Osteoblast (primary cell): ENCODE measurements at regions not wholly inside any gene's neighbourhood (a gene's known extent, or its start where the extent isn't known, plus 50 kb on each side); places are given as distances from the start of the nearest gene placed in this dataset.
A peak's percentile ranks its signal among the peaks of the same experiment; 100 is the strongest.

Experiments used
- DNase-seq: peaks from one replicate; pipeline ENCODE4 v3.0.0; 2011; ENCODE audit warnings: low spot score, mixed read lengths; ENCODE audit not compliant: insufficient read length; ENCODE audit errors: missing footprints
- H2AFZ ChIP-seq: 2 replicates; pipeline ENCODE4 v1.6.0; 2011; ENCODE audit warnings: mild to moderate bottlenecking, low read length
- H3K27ac ChIP-seq: 2 replicates; pipeline ENCODE4 v1.5.1; 2011; ENCODE audit warnings: mild to moderate bottlenecking, low read depth, low read length, moderate library complexity
- H3K27me3 ChIP-seq: 2 replicates; pipeline ENCODE4 v1.6.0; 2012; ENCODE audit warnings: mild to moderate bottlenecking, control low read depth, inconsistent platforms, low read length, moderate library complexity; ENCODE audit not compliant: insufficient read depth
- H3K36me3 ChIP-seq: 2 replicates; pipeline ENCODE4 v1.5.1; 2011; ENCODE audit warnings: mild to moderate bottlenecking, low read length, control low read depth, moderate library complexity; ENCODE audit not compliant: insufficient read depth
- H3K4me1 ChIP-seq: 2 replicates; pipeline ENCODE4 v1.5.1; 2011; ENCODE audit warnings: mild to moderate bottlenecking, low read length, control low read depth, moderate library complexity; ENCODE audit not compliant: insufficient read depth
- H3K4me2 ChIP-seq: 2 replicates; pipeline ENCODE4 v1.6.0; 2011; ENCODE audit warnings: mild to moderate bottlenecking, low read length; ENCODE audit not compliant: insufficient read depth
- H3K4me3 ChIP-seq: fragments of 200-600 bp; sonication (generic); 3 replicates; pipeline ENCODE4 v1.5.1; 2012; ENCODE audit warnings: mild to moderate bottlenecking, low read length, inconsistent platforms; ENCODE audit not compliant: insufficient read depth
- H3K79me2 ChIP-seq: 2 replicates; pipeline ENCODE4 v1.6.0; 2012; ENCODE audit warnings: mild to moderate bottlenecking, low read length, control low read depth, inconsistent platforms; ENCODE audit not compliant: insufficient read depth
- H3K9me3 ChIP-seq: 2 replicates; pipeline ENCODE4 v1.5.1; 2011; ENCODE audit warnings: low read depth, low read length, control low read depth
- H4K20me1 ChIP-seq: 2 replicates; pipeline ENCODE4 v1.6.0; 2012; ENCODE audit warnings: mild to moderate bottlenecking, low read length, control low read depth; ENCODE audit not compliant: insufficient read depth
- TF ChIP-seq, protein P1 (sequence below): IDR thresholded peaks from 2 replicates; pipeline ENCODE4 v1.5.1; 2011; ENCODE audit warnings: mild to moderate bottlenecking, low read depth, low read length, moderate library complexity; ENCODE audit errors: extremely low read depth

DNA sequence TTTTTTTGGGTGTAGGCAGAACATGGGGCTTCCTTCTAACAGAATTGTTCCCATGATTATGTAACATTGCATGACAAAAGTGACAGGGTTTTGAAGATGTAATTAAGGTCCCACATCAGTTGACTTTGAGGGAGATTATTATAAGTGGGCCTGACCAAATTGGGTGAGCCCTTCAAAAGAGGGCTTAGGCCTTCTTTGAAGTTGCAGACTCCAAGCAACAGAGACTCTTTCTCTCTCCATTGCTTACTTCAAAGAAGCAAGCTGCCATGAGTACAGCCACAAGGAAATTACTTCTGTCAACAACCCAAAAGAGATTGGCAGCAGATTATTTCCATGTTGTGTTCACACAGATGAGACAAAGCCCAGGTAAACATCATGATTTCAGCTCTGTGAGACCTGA lies 348.2 kb downstream of the PDCD6IP start:
- H4K20me1 ChIP-seq: no peaks in the 10 kb centered on the region

GRCh38 chr3:34150992-34151391 lies 352.6 kb downstream of the PDCD6IP start:
- Histone ChIP-seq H3K9me3 (no peaks in the 10 kb centered on the region), H2AFZ (no peak overlapping the region), H3K4me3 (no peak overlapping the region), H3K36me3 (no peaks in the 10 kb centered on the region), H3K27me3 (no peaks in the 10 kb centered on the region), H3K27ac (no peak overlapping the region), H3K4me1 (no peaks in the 10 kb centered on the region), H4K20me1 (no peaks in the 10 kb centered on the region), H3K4me2 (no peak overlapping the region), H3K79me2 (no peaks in the 10 kb centered on the region)
- TF ChIP-seq, protein P1, sequence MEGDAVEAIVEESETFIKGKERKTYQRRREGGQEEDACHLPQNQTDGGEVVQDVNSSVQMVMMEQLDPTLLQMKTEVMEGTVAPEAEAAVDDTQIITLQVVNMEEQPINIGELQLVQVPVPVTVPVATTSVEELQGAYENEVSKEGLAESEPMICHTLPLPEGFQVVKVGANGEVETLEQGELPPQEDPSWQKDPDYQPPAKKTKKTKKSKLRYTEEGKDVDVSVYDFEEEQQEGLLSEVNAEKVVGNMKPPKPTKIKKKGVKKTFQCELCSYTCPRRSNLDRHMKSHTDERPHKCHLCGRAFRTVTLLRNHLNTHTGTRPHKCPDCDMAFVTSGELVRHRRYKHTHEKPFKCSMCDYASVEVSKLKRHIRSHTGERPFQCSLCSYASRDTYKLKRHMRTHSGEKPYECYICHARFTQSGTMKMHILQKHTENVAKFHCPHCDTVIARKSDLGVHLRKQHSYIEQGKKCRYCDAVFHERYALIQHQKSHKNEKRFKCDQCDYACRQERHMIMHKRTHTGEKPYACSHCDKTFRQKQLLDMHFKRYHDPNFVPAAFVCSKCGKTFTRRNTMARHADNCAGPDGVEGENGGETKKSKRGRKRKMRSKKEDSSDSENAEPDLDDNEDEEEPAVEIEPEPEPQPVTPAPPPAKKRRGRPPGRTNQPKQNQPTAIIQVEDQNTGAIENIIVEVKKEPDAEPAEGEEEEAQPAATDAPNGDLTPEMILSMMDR: no peak
- DNase-seq: no peak

More for the DNA sequence above, 348.2 kb downstream of the PDCD6IP start:
- Histone ChIP-seq H3K4me3 (no peak overlapping the region), H3K27me3 (no peaks in the 10 kb centered on the region), H2AFZ (no peak overlapping the region), H3K36me3 (no peaks in the 10 kb centered on the region), H3K9me3 (no peaks in the 10 kb centered on the region), H3K4me2 (no peak overlapping the region), H3K27ac (no peak overlapping the region), H3K79me2 (no peaks in the 10 kb centered on the region), H3K4me1 (no peaks in the 10 kb centered on the region)
- TF ChIP-seq, protein P1: no peak
- DNase-seq: no peak

- TF ChIP-seq, protein P1: no peak
- Histone ChIP-seq H3K4me3 (no peak overlapping the region), H3K4me1 (no peaks in the 10 kb centered on the region), H3K27ac (no peak overlapping the region), H3K9me3 (no peaks in the 10 kb centered on the region), H2AFZ (no peak overlapping the region), H3K36me3 (no peaks in the 10 kb centered on the region), H3K79me2 (no peaks in the 10 kb centered on the region), H3K4me2 (no peak overlapping the region), H4K20me1 (no peaks in the 10 kb centered on the region), H3K27me3 (no peaks in the 10 kb centered on the region)
- no peak for DNase-seq
Observed at GRCh38 chr3:34152656-34153055, 354.2 kb downstream of the PDCD6IP start.

- Histone ChIP-seq H3K27ac (no peak overlapping the region), H3K4me3 (no peak overlapping the region), H3K4me2 (no peak overlapping the region), H3K36me3 (no peaks in the 10 kb centered on the region), H2AFZ (no peak overlapping the region), H4K20me1 (no peaks in the 10 kb centered on the region), H3K79me2 (no peaks in the 10 kb centered on the region), H3K27me3 (no peaks in the 10 kb centered on the region), H3K9me3 (no peaks in the 10 kb centered on the region), H3K4me1 (no peaks in the 10 kb centered on the region)
- peak; percentile 5 for DNase-seq
- TF ChIP-seq, protein P1: no peak
Observed at GRCh38 chr3:34155108-34155507, 356.7 kb downstream of the PDCD6IP start.
